ENCODE measurements at regions not wholly inside any gene's neighbourhood (a gene's known extent, or its start where the extent isn't known, plus 50 kb on each side); places are given as distances from the start of the nearest gene placed in this dataset.

DNA sequence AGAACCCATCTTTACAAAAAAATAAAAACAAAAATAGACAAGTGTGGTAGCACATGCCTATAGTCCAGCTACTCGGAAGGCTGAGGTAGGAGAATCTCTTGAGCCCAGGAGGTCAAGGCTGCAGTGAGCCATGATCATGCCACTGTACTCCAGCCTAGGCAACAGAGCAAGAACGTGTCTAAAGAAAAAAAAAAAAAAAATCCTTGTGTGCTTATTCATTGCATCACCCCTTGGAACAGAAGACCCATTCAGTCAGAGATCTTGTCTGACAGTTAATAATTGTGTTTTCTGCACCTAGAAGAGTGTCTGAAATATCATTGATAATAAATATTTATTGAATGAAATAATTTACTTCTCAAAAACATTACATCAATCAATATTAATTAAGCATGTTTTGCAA lies 97.4 kb upstream of the TBL1X start:
- no peak for DNase-seq
- intact Hi-C loops (cut with DNase I), result no loop called here
- WGBS, 3 donors, result 56 to 84% (median 61%) methylated on average over 2 of the region's 2 CpGs
- no peak for TF ChIP-seq CTCF (IDR thresholded peaks at IDR 0.05)
- no peak overlapping the region for H3K4me3 ChIP-seq
- ATAC-seq, result no peak
- H3K36me3 ChIP-seq (ENCODE audit: insufficient read depth in 1 of 2, low read depth in 1 of 2), result no peaks in the 10 kb centered on the region
- H3K9me3 ChIP-seq, result no peaks in the 10 kb centered on the region
- H3K27me3 ChIP-seq (ENCODE audit: insufficient read depth in 3 of 3, low read length in 2 of 3), result no peaks in the 10 kb centered on the region
- H3K27ac ChIP-seq, result no peak overlapping the region
- H3K4me1 ChIP-seq, result no peaks in the 10 kb centered on the region

- H3K4me1 ChIP-seq, result no peaks in the 10 kb centered on the region
- H3K27ac ChIP-seq, result no peak overlapping the region
- no peak for TF ChIP-seq CTCF (IDR thresholded peaks at IDR 0.05)
- no peak overlapping the region for H3K4me3 ChIP-seq
- WGBS, 3 donors, result 81 to 89% (median 85%) methylated on average over 6 of the region's 6 CpGs
- H3K9me3 ChIP-seq, result no peaks in the 10 kb centered on the region
- DNase-seq, result no peak
- no peak for ATAC-seq
- no peaks in the 10 kb centered on the region for H3K27me3 ChIP-seq (ENCODE audit: insufficient read depth in 3 of 3, low read length in 2 of 3)
- H3K36me3 ChIP-seq (ENCODE audit: insufficient read depth in 1 of 2, low read depth in 1 of 2), result no peaks in the 10 kb centered on the region
- intact Hi-C loops (cut with DNase I), result no loop called here
Measured at GRCh38 chrX:9368262-9368661, 96.6 kb upstream of the TBL1X start.

DNA sequence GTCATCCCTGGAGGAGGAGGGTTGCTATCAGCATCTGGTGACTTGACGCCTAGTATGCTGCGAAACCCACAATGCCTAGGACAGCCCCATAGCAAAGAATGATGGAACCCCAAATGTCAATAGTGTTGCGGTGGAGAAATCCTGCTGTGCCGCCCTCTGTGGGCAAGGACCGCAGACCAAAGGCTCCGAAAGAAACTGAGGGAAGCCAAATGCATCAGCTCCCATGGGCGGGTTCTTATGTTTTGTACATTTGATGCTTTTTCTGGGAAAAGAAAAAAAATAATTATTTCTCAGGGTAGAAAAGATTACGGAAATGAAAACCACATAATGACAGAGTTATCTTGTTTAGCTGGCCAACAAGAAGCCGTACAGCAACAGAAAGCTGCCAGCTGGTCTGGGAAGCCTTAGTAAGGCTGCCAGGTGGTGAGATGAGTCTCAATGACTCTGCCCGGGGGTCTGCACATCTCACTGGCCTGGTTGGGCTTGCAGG lies 95.0 kb upstream of the TBL1X start:
- Histone ChIP-seq H3K36me3 (ENCODE audit: insufficient read depth in 1 of 2, low read depth in 1 of 2) (no peaks in the 10 kb centered on the region), H3K4me3 (no peak overlapping the region), H3K27ac (no peak overlapping the region), H3K4me1 (no peaks in the 10 kb centered on the region), H3K27me3 (ENCODE audit: insufficient read depth in 3 of 3, low read length in 2 of 3) (no peaks in the 10 kb centered on the region), H3K9me3 (no peaks in the 10 kb centered on the region)
- WGBS, 3 donors, result 76 to 80% (median 77%) methylated on average over 10 of the region's 10 CpGs
- DNase-seq (no peak), ATAC-seq (no peak)
- intact Hi-C loops (cut with DNase I), result no loop called here
- TF ChIP-seq CTCF (IDR thresholded peaks at IDR 0.05), result no peak

- TF ChIP-seq CTCF (IDR thresholded peaks at IDR 0.05), result no peak
- 65 to 84% (median 66%) methylated on average over 5 of the region's 5 CpGs for WGBS, 3 donors
- intact Hi-C loops (cut with DNase I), result no loop called here
- H3K27me3 ChIP-seq (ENCODE audit: insufficient read depth in 3 of 3, low read length in 2 of 3), result no peaks in the 10 kb centered on the region
- H3K36me3 ChIP-seq (ENCODE audit: insufficient read depth in 1 of 2, low read depth in 1 of 2), result no peaks in the 10 kb centered on the region
- no peak overlapping the region for H3K4me3 ChIP-seq
- ATAC-seq (no peak), DNase-seq (no peak)
- H3K4me1 ChIP-seq, result no peaks in the 10 kb centered on the region
- no peaks in the 10 kb centered on the region for H3K9me3 ChIP-seq
- no peak overlapping the region for H3K27ac ChIP-seq
Measured at GRCh38 chrX:9370893-9371292, 94.0 kb upstream of the TBL1X start.

GRCh38 chrX:9372866-9373265 lies 92.0 kb upstream of the TBL1X start:
- H3K9me3 ChIP-seq, result no peaks in the 10 kb centered on the region
- no peaks in the 10 kb centered on the region for H3K27me3 ChIP-seq (ENCODE audit: insufficient read depth in 3 of 3, low read length in 2 of 3)
- H3K36me3 ChIP-seq (ENCODE audit: insufficient read depth in 1 of 2, low read depth in 1 of 2), result no peaks in the 10 kb centered on the region
- ATAC-seq (no peak), DNase-seq (no peak)
- WGBS, 3 donors, result 80 to 90% (median 85%) methylated on average over 11 of the region's 11 CpGs
- no peak overlapping the region for H3K4me3 ChIP-seq
- intact Hi-C loops (cut with DNase I), result no loop called here
- H3K27ac ChIP-seq, result no peak overlapping the region
- H3K4me1 ChIP-seq, result no peaks in the 10 kb centered on the region
- no peak for TF ChIP-seq CTCF (IDR thresholded peaks at IDR 0.05)

Data from psoas muscle (tissue), 7 donors.